ENCODE measurements at regions not wholly inside any gene's neighbourhood (a gene's known extent, or its start where the extent isn't known, plus 50 kb on each side); places are given as distances from the start of the nearest gene placed in this dataset.

GRCh38 chr5:89125372-89125771, 242.4 kb upstream of the MEF2C start:
- Histone ChIP-seq H3K36me3 (replicated peaks in 1 of 2; ENCODE audit: insufficient read depth in 1 of 2, low read depth in 2 of 2) (no peaks in the 10 kb centered on the region), H3K4me1 (no peaks in the 10 kb centered on the region), H3K4me3 (no peak overlapping the region), H3K27ac (no peak overlapping the region), H3K9me3 (no peaks in the 10 kb centered on the region), H3K27me3 (no peaks in the 10 kb centered on the region)
- ATAC-seq, result no peak
- intact Hi-C loops (cut with DNase I), result no loop called here
- 77 to 88% methylated on average over 2 of the region's 2 CpGs for WGBS, 2 donors
- TF ChIP-seq CTCF (IDR thresholded peaks at IDR 0.05) (no peak), POLR2A (IDR thresholded peaks at IDR 0.05) (no peak)
- no peak for DNase-seq

- intact Hi-C loops (cut with DNase I), result no loop called here
- no peak for ATAC-seq
- 44 to 59% methylated on average over 2 of the region's 2 CpGs for WGBS, 2 donors
These were observed 240.6 kb upstream of the MEF2C start for GRCh38 chr5:89123581-89123980.

GRCh38 chr5:89120719-89121118, 237.7 kb upstream of the MEF2C start:
- ATAC-seq (no peak), DNase-seq (peak in 1 of 4 donors; percentile 55)
- intact Hi-C loops (cut with DNase I), result no loop called here
- Histone ChIP-seq H3K4me1 (no peaks in the 10 kb centered on the region), H3K36me3 (replicated peaks in 1 of 2; ENCODE audit: insufficient read depth in 1 of 2, low read depth in 2 of 2) (no peaks in the 10 kb centered on the region), H3K27ac (no peak overlapping the region), H3K9me3 (no peaks in the 10 kb centered on the region), H3K27me3 (no peaks in the 10 kb centered on the region), H3K4me3 (no peak overlapping the region)
- TF ChIP-seq CTCF (IDR thresholded peaks at IDR 0.05) (no peak), POLR2A (IDR thresholded peaks at IDR 0.05) (no peak)
- WGBS, 2 donors, result 68 to 91% methylated on average over 3 of the region's 3 CpGs

More at GRCh38 chr5:89123581-89123980, 240.6 kb upstream of the MEF2C start:
- H3K36me3 ChIP-seq (replicated peaks in 1 of 2; ENCODE audit: insufficient read depth in 1 of 2, low read depth in 2 of 2), result no peaks in the 10 kb centered on the region
- H3K9me3 ChIP-seq, result no peaks in the 10 kb centered on the region
- no peak overlapping the region for H3K4me3 ChIP-seq
- TF ChIP-seq POLR2A (IDR thresholded peaks at IDR 0.05), result no peak
- no peak overlapping the region for H3K27ac ChIP-seq
- no peaks in the 10 kb centered on the region for H3K4me1 ChIP-seq
- no peaks in the 10 kb centered on the region for H3K27me3 ChIP-seq
- DNase-seq, result no peak

GRCh38 chr5:89117124-89117644, 234.2 kb upstream of the MEF2C start:
- TF ChIP-seq POLR2A (IDR thresholded peaks at IDR 0.05) (no peak), CTCF (IDR thresholded peaks at IDR 0.05) (no peak)
- ATAC-seq, result no peak
- Histone ChIP-seq H3K27me3 (no peaks in the 10 kb centered on the region), H3K27ac (no peak overlapping the region), H3K9me3 (no peaks in the 10 kb centered on the region), H3K4me3 (no peak overlapping the region), H3K4me1 (no peaks in the 10 kb centered on the region), H3K36me3 (replicated peaks in 1 of 2; ENCODE audit: insufficient read depth in 1 of 2, low read depth in 2 of 2) (no peaks in the 10 kb centered on the region)
- intact Hi-C loops (cut with DNase I), result no loop called here
- WGBS, 2 donors, result 50 to 69% methylated on average over 1 of the region's 1 CpG
- DNase-seq, result peak in 1 of 4 donors; percentile 6

GRCh38 chr5:89110916-89111646, 228.1 kb upstream of the MEF2C start:
- intact Hi-C loops (cut with DNase I), result no loop called here
- ATAC-seq (no peak), DNase-seq (no peak)
- Histone ChIP-seq H3K4me1 (no peaks in the 10 kb centered on the region), H3K27ac (no peak overlapping the region), H3K4me3 (no peak overlapping the region), H3K27me3 (no peaks in the 10 kb centered on the region), H3K9me3 (no peaks in the 10 kb centered on the region), H3K36me3 (replicated peaks in 1 of 2; ENCODE audit: insufficient read depth in 1 of 2, low read depth in 2 of 2) (no peaks in the 10 kb centered on the region)
- no peak for TF ChIP-seq CTCF (IDR thresholded peaks at IDR 0.05)
- TF ChIP-seq POLR2A (IDR thresholded peaks at IDR 0.05), result no peak
- WGBS, 2 donors, result 63 to 74% methylated on average over 4 of the region's 4 CpGs
